Breast epithelium (tissue), 4 donors: ENCODE measurements at regions not wholly inside any gene's neighbourhood (a gene's known extent, or its start where the extent isn't known, plus 50 kb on each side); places are given as distances from the start of the nearest gene placed in this dataset.

Experiments used
- DNase-seq, 2 donors: peaks; one replicate each; pipeline ENCODE4 v3.0.0-alpha.2; 2019; ENCODE audit warnings: low spot score in 2 of 2
- H3K27ac ChIP-seq, 2 donors: fragments of 200-600 bp; sonication (generic) in 1 of 2; one replicate each; pipeline ENCODE4 v1.5.1; 2016 to 2019; ENCODE audit warnings: mild to moderate bottlenecking in 1 of 2
- H3K27me3 ChIP-seq, 2 donors: fragments of 200-600 bp; sonication (generic) in 1 of 2; one replicate each; pipeline versions ENCODE4 v1.5.1 to v1.6.0; 2017 to 2019; ENCODE audit warnings: control low read depth in 1 of 2, mild to moderate bottlenecking in 1 of 2
- H3K36me3 ChIP-seq: fragments of 200-600 bp; one replicate; pipeline ENCODE4 v1.5.1; 2019
- H3K4me1 ChIP-seq, 2 donors: fragments of 200-600 bp; sonication (generic); one replicate each; pipeline ENCODE4 v1.5.1; 2016 to 2019; ENCODE audit warnings: control low read depth in 1 of 2
- H3K4me3 ChIP-seq, 3 donors: fragments of 200-600 bp; sonication (generic); 1 replicate in 2 of 3; 2 replicates in 1 of 3; pipeline ENCODE4 v1.5.1; 2016 to 2019; ENCODE audit warnings: mild to moderate bottlenecking in 3 of 3, moderate library complexity in 2 of 3
- H3K9me3 ChIP-seq, 2 donors: fragments of 200-600 bp; sonication (generic) in 1 of 2; one replicate each; pipeline ENCODE4 v1.5.1; 2016 to 2019; ENCODE audit warnings: control low read depth in 1 of 2
- CTCF ChIP-seq, 3 donors: fragments of 450-650 bp; IDR thresholded peaks; one replicate each; pipeline ENCODE4 v1.5.1; 2016 to 2017; ENCODE audit warnings: antibody characterized with exemption in 3 of 3, mild to moderate bottlenecking in 3 of 3, moderate library complexity in 3 of 3
- POLR2A ChIP-seq: fragments of 450-650 bp; IDR thresholded peaks from one replicate; pipeline ENCODE4 v1.6.1; 2016; ENCODE audit warnings: antibody characterized with exemption, mild to moderate bottlenecking, moderate library complexity
- POLR2AphosphoS5 ChIP-seq, 3 donors: sonication (generic); formaldehyde crosslinking; IDR thresholded peaks; one replicate each; pipeline ENCODE4 v1.6.1; 2017; ENCODE audit warnings: antibody characterized with exemption in 3 of 3
- intact Hi-C: fragments of 100-400 bp; cut with DNase I; formaldehyde crosslinking; loops from one replicate; pipeline ENCODE4 v1.15.1; 2023; ENCODE audit warnings: low total_unique reads

GRCh38 chr21:14321042-14321441 lies 61.9 kb downstream of the HSPA13 start:
- Histone ChIP-seq H3K4me3 (no peak overlapping the region), H3K36me3 (no peaks in the 10 kb centered on the region), H3K9me3 (no peaks in the 10 kb centered on the region), H3K27ac (no peak overlapping the region), H3K4me1 (no peaks in the 10 kb centered on the region), H3K27me3 (no peaks in the 10 kb centered on the region)
- intact Hi-C loops = no loop called here
- no peak for DNase-seq
- TF ChIP-seq POLR2A = no peak

GRCh38 chr21:14319805-14320204 lies 63.1 kb downstream of the HSPA13 start:
- no peak for TF ChIP-seq CTCF (IDR thresholded peaks at IDR 0.05)
- TF ChIP-seq POLR2A = no peak
- no peak for TF ChIP-seq POLR2AphosphoS5 (IDR thresholded peaks at IDR 0.05)
- H3K27me3 ChIP-seq = no peaks in the 10 kb centered on the region
- H3K27ac ChIP-seq = no peak overlapping the region
- H3K4me1 ChIP-seq = no peaks in the 10 kb centered on the region
- H3K9me3 ChIP-seq = no peaks in the 10 kb centered on the region
- DNase-seq = no peak
- intact Hi-C loops = no loop called here
- H3K4me3 ChIP-seq = no peak overlapping the region
- no peaks in the 10 kb centered on the region for H3K36me3 ChIP-seq

GRCh38 chr21:14318578-14318977 lies 64.4 kb downstream of the HSPA13 start:
- no peak for TF ChIP-seq POLR2AphosphoS5 (IDR thresholded peaks at IDR 0.05)
- TF ChIP-seq POLR2A = no peak
- no peak for TF ChIP-seq CTCF (IDR thresholded peaks at IDR 0.05)
- H3K4me1 ChIP-seq = no peaks in the 10 kb centered on the region
- H3K9me3 ChIP-seq = no peaks in the 10 kb centered on the region
- H3K36me3 ChIP-seq = no peaks in the 10 kb centered on the region
- H3K27ac ChIP-seq = no peak overlapping the region
- intact Hi-C loops = no loop called here
- no peaks in the 10 kb centered on the region for H3K27me3 ChIP-seq
- no peak overlapping the region for H3K4me3 ChIP-seq
- DNase-seq = no peak

DNA sequence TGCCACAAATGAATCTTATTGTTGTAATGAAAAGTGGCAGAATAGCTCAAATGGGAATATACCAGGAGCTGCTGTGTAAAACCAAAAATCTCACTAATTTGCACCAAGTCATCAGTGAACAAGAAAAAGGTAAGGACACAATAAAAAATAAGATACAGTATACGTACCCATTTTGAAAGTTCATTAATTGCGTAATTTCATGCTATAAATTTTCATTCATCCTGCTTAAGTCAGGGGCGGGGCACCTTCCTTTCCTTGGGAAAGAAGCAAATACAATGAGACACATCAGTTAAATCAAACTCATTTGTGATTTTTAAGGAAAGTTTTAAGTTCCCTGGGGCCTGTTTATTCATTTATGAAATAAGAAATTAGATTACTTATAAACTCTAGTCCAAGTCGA lies 65.4 kb downstream of the HSPA13 start:
- no peak overlapping the region for H3K4me3 ChIP-seq
- no peaks in the 10 kb centered on the region for H3K9me3 ChIP-seq
- no peaks in the 10 kb centered on the region for H3K27me3 ChIP-seq
- no peaks in the 10 kb centered on the region for H3K36me3 ChIP-seq
- no peak for TF ChIP-seq POLR2AphosphoS5 (IDR thresholded peaks at IDR 0.05)
- no peak for TF ChIP-seq POLR2A
- no peak for TF ChIP-seq CTCF (IDR thresholded peaks at IDR 0.05)
- intact Hi-C loops = no loop called here
- no peak overlapping the region for H3K27ac ChIP-seq
- no peaks in the 10 kb centered on the region for H3K4me1 ChIP-seq
- no peak for DNase-seq

GRCh38 chr21:14313300-14313699 lies 69.6 kb downstream of the HSPA13 start:
- Histone ChIP-seq H3K36me3 (no peaks in the 10 kb centered on the region), H3K27me3 (no peaks in the 10 kb centered on the region), H3K27ac (no peak overlapping the region), H3K4me1 (no peaks in the 10 kb centered on the region), H3K4me3 (no peak overlapping the region), H3K9me3 (no peaks in the 10 kb centered on the region)
- intact Hi-C loops = no loop called here
- no peak for TF ChIP-seq POLR2AphosphoS5 (IDR thresholded peaks at IDR 0.05)
- DNase-seq = no peak

DNA sequence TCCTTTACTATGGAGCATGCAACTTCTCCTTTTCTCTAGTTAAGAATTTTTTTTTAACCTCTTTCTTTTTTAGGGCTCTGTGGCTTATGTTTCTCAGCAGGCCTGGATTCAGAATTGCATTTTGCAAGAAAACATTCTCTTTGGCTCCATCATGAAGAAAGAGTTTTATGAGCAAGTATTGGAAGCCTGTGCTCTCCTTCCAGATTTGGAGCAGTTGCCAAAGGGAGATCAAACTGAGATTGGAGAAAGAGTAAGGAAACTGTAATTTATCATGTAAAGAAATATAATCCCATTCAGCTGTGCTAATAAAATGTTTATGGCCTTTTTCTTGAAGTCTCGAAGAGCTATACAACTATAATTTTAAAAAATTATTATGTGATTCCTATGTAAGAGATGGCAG lies 70.1 kb downstream of the HSPA13 start:
- DNase-seq = no peak
- H3K27ac ChIP-seq = no peak overlapping the region

More for the DNA sequence above, 70.1 kb downstream of the HSPA13 start:
- H3K9me3 ChIP-seq = no peaks in the 10 kb centered on the region
- H3K4me3 ChIP-seq = no peak overlapping the region
- no peaks in the 10 kb centered on the region for H3K4me1 ChIP-seq
- H3K27me3 ChIP-seq = no peaks in the 10 kb centered on the region
- no peaks in the 10 kb centered on the region for H3K36me3 ChIP-seq
- TF ChIP-seq POLR2AphosphoS5 (IDR thresholded peaks at IDR 0.05) = no peak
- TF ChIP-seq POLR2A = no peak
- no peak for TF ChIP-seq CTCF (IDR thresholded peaks at IDR 0.05)
- intact Hi-C loops = no loop called here
